ENCODE measurements at regions not wholly inside any gene's neighbourhood (a gene's known extent, or its start where the extent isn't known, plus 50 kb on each side); places are given as distances from the start of the nearest gene placed in this dataset.

DNA sequence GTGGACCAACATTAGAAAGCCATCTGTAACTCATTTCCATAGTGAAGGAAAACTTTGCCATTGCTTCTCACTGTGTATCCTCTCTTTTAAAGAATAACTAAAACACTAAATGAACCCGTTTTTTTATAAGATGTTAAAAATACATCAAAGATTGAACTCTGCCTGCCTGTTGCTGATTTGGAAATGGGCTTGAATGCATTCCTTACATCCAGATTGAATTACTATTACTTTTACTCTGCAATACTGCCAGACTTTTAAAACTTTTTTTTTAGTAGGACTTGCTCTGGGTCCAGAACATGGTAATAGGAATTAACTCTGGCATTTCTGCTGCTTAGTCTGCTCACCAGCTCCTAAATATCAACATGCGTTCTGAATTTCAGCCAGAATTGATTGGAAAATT is 176.8 kb upstream of the PAPPA start:
- no peak for TF ChIP-seq CTCF (IDR thresholded peaks at IDR 0.05; ENCODE audit: borderline replicate concordance, insufficient read depth, low read depth, low read length)
- no peak overlapping the region for H3K4me3 ChIP-seq (ENCODE audit: low read depth, low read length)

DNA sequence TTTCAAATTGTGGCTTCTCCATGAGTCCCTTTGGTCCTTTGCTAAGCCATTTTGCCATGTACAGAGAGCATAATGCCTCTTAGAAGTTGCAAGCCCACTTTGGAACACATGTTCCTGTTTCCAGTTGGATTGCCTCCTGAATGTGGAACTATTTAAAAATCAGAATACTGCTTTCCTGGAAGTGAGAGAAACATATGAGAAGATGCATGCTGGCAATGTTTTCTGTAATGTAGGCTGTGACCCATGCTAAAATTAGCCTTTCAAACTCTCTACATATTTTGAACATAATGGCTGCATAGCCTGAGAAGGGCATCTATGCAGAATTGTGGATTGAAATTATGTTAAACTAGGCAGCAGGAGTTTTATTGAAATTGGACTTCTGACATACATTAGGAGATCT is 175.5 kb upstream of the PAPPA start:
- H3K4me3 ChIP-seq (ENCODE audit: low read depth, low read length): no peak overlapping the region
- TF ChIP-seq CTCF (IDR thresholded peaks at IDR 0.05; ENCODE audit: borderline replicate concordance, insufficient read depth, low read depth, low read length): no peak

- no peak for TF ChIP-seq CTCF (IDR thresholded peaks at IDR 0.05; ENCODE audit: borderline replicate concordance, insufficient read depth, low read depth, low read length)
Measured at GRCh38 chr9:115978659-115979096, 174.9 kb upstream of the PAPPA start.

GRCh38 chr9:115980054-115980453 is 173.5 kb upstream of the PAPPA start:
- TF ChIP-seq CTCF (IDR thresholded peaks at IDR 0.05; ENCODE audit: borderline replicate concordance, insufficient read depth, low read depth, low read length): no peak
- H3K4me3 ChIP-seq (ENCODE audit: low read depth, low read length): no peak overlapping the region

More at GRCh38 chr9:115978659-115979096, 174.9 kb upstream of the PAPPA start:
- no peak overlapping the region for H3K4me3 ChIP-seq (ENCODE audit: low read depth, low read length)

DNA sequence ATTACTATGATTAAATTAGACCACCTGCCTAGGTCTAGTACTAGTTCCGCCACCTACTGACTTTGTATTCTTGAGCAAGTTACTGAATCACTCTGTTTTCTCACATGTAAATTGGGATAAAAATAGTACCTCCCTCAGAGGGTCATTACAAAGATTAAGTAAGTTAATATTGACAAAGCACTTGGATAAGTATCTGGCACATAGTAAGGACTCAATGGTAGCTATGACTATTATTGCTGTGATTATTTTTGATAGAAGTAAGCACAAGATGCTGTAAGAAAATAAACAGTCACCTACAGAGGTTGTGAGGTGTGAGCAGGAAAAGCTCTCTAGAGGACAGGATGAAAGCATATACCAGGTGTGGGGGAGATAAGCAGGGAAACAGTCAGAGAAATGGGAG is 173.1 kb upstream of the PAPPA start:
- TF ChIP-seq CTCF (IDR thresholded peaks at IDR 0.05; ENCODE audit: borderline replicate concordance, insufficient read depth, low read depth, low read length): no peak
- no peak overlapping the region for H3K4me3 ChIP-seq (ENCODE audit: low read depth, low read length)

- no peak overlapping the region for H3K4me3 ChIP-seq (ENCODE audit: low read depth, low read length)
- no peak for TF ChIP-seq CTCF (IDR thresholded peaks at IDR 0.05; ENCODE audit: borderline replicate concordance, insufficient read depth, low read depth, low read length)
Measured at GRCh38 chr9:115980976-115981375, 172.6 kb upstream of the PAPPA start.

DNA sequence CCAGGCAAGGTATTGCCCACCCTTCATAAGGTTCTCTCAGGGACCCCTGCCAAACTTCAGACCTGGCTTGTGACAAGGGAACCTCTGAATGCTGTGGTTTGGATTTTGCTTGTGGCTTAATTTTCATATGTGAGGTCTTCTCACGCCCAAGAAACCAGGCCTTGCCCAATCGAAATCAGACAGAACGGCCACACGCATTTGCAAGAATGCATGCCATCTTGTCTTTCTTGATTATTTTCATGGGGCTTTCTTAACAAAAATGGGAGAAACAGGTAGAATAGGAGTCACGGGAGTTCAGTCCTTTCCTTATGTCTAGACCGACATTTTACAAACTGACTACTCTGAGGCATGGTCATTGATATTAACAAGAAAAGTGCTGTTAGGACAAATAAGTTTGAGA is 170.2 kb upstream of the PAPPA start:
- TF ChIP-seq CTCF (IDR thresholded peaks at IDR 0.05; ENCODE audit: borderline replicate concordance, insufficient read depth, low read depth, low read length): no peak
- H3K4me3 ChIP-seq (ENCODE audit: low read depth, low read length): no peak overlapping the region
